Activated CD4-positive, alpha-beta T cell treated with anti-CD3 and anti-CD28 coated beads for 36 hours (primary cell): ENCODE measurements at regions not wholly inside any gene's neighbourhood (a gene's known extent, or its start where the extent isn't known, plus 50 kb on each side); places are given as distances from the start of the nearest gene placed in this dataset.
"Not testable (repeated sequence)": the region's sequence is repeated elsewhere in the genome, so short reads cannot be mapped to it uniquely, and the experiment has no call there.

ENCODE experiments used
- ATAC-seq: fragments of 200-7000 bp; cut with Tn5 transposase; one replicate; pipeline ENCODE4 v1.10.0; 2021; ENCODE audit warnings: mild to moderate bottlenecking, moderate library complexity
- CTCF ChIA-PET: fragments of 350-600 bp; sonication (Branson Sonifier 250); formaldehyde crosslinking; loops from one replicate; lab custom pipeline; 2021; ENCODE audit warnings: antibody characterized with exemption; lab: Charles Lee
- POLR2A ChIA-PET: fragments of 350-600 bp; sonication (Branson Sonifier 250); formaldehyde crosslinking; loops from one replicate; lab custom pipeline; 2021; ENCODE audit warnings: antibody characterized with exemption, inconsistent platforms; lab: Charles Lee
- DNase-seq: peaks from one replicate; pipeline ENCODE4 v3.0.0-alpha.2; 2020
- H3K27ac Mint-ChIP-seq: one replicate; pipeline ENCODE4 v1.8.0; 2021; ENCODE audit warnings: mixed read lengths
- H3K27me3 Mint-ChIP-seq: one replicate; pipeline ENCODE4 v1.8.0; 2021; ENCODE audit warnings: mixed read lengths
- H3K36me3 Mint-ChIP-seq: one replicate; pipeline ENCODE4 v1.8.0; 2021; ENCODE audit warnings: low read depth, mixed read lengths
- H3K4me1 Mint-ChIP-seq: one replicate; pipeline ENCODE4 v1.8.0; 2021; ENCODE audit warnings: mixed read lengths
- H3K4me3 Mint-ChIP-seq: one replicate; pipeline ENCODE4 v1.8.0; 2021; ENCODE audit warnings: mild to moderate bottlenecking, moderate library complexity, mixed read lengths
- H3K9me3 Mint-ChIP-seq: one replicate; pipeline ENCODE4 v1.8.0; 2021; ENCODE audit warnings: low read depth, mixed read lengths
- intact Hi-C, 2 experiments: fragments of 100-400 bp; cut with DNase I in 1 of 2; cut with micrococcal nuclease in 1 of 2; formaldehyde crosslinking; loops; one replicate each; pipeline versions ENCODE4 v1.14.2 to v1.15.1; 2022 to 2024; cut with DNase I, micrococcal nuclease

DNA sequence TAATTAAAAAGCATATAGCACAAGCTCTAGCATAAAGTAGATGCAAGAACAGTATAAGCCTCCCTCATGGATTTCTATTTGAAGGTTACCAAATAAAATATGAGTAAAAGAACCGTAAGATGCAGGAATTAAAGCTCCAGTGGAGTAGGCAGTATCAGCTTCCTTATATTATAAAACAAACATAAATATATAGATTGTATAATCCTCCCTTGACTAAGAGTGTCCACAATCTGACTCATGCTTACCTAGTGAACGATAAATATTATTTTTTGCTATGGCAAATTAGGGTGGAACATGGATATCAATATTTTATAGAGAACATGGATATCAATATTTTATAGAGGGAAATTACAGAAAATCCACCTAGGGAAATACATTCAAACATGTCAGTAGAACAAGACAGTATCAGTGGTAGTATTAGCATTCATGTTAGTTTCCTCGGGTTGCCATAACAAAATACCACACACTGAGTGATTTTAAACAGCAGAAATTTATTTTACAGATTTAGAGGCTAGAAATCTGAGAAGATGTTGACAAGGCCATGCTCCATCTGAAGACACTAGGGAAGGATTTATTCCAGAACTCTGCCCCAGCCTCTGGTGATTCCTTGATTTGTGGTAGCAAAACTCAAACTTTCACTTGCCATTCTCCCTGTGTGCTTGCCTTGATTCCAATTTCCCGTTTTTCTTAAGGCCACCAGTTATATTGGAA is 1521.3 kb downstream of the SI start:
- no peak for ATAC-seq
- ChIA-PET CTCF (no interaction called here), POLR2A (no interaction called here)
- Mint-ChIP-seq H3K36me3 (no peaks in the 10 kb centered on the region), H3K27me3 (no peaks in the 10 kb centered on the region), H3K9me3 (peaks cover 4% of the 10 kb centered on the region), H3K27ac (no peak overlapping the region), H3K4me1 (no peaks in the 10 kb centered on the region), H3K4me3 (no peak overlapping the region)
- no peak for DNase-seq
- intact Hi-C loops = no loop called here

DNA sequence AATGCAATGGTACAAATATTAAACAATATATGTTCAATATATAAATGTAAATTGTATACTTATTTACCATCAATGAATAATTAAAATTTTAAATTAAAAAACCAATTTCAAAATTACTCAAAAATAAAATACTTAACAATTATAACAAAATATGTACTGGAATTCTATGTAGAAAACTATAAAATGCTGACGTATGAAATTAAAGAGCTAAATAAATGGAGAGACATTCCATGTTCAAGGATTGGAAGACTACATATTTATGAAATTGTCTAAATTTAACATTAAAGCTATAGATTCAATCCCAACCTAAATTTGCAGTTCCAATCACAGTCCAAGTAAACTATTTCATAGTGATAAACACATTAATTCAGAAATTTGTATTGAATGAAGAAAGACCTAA is 1522.4 kb downstream of the SI start:
- CTCF ChIA-PET = no interaction called here

DNA sequence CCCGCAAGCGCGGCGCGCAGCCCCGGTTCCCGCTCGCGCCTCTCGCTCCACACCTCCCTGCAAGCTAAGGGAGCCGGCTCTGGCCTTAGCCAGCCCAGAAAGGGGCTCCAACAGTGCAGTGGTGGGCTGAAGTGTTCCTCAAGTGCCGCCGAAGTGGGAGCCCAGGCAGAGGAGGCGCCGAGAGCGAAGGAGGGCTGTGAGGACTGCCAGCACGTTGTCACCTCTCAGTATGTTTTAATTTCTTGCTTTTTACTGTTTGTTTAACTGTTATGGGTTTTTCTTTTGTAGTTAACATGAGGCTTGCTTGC is 1525.7 kb downstream of the SI start:
- POLR2A ChIA-PET = no interaction called here
- Mint-ChIP-seq H3K36me3 (no peaks in the 10 kb centered on the region), H3K27ac (no peak overlapping the region), H3K4me3 (no peak overlapping the region), H3K27me3 (no peaks in the 10 kb centered on the region), H3K9me3 (peaks cover 7% of the 10 kb centered on the region), H3K4me1 (no peaks in the 10 kb centered on the region)
- DNase-seq (no peak), ATAC-seq (no peak)
- CTCF ChIA-PET = no interaction called here
- intact Hi-C loops = no loop called here

More for the DNA sequence above, 1522.4 kb downstream of the SI start:
- H3K4me3 Mint-ChIP-seq = no peak overlapping the region
- H3K9me3 Mint-ChIP-seq = peaks cover 5% of the 10 kb centered on the region
- no peaks in the 10 kb centered on the region for H3K36me3 Mint-ChIP-seq
- no peak for DNase-seq
- H3K27ac Mint-ChIP-seq = no peak overlapping the region
- intact Hi-C loops = no loop called here
- no peaks in the 10 kb centered on the region for H3K4me1 Mint-ChIP-seq
- POLR2A ChIA-PET = no interaction called here
- ATAC-seq = no peak
- H3K27me3 Mint-ChIP-seq = no peaks in the 10 kb centered on the region

DNA sequence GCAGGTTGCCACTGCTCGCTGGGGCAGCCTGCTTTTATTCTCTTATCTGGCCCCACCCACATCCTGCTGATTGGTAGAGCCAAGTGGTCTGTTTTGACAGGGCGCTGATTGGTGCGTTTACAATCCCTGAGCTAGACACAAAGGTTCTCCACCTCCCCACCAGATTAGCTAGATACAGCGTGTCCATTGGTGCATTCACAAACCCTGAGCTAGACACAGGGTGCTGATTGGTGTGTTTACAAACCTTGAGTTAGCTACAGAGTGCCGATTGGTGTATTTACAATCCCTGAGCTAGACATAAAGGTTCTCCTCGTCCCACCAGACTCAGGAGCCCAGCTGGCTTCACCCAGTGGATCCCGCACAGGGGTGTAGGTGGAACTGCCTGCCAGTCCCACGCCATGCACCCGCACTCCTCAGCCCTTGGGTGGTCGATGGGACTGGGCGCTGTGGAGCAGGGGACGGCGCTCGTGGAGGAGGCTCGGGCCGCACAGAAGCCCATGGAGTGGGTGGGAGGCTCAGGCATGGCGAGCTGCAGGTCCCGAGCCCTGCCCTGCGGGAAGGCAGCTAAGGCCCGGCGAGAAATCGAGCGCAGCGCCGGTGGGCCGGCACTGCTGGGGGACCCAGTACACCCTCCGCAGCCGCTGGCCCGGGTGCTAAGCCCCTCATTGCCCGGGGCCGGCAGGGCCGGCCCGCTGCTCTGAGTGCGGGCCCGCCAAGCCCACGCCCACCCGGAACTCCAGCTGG is 1526.2 kb downstream of the SI start:
- intact Hi-C loops, DNase-seq, H3K4me3 Mint-ChIP-seq, CTCF ChIA-PET, H3K9me3 Mint-ChIP-seq, H3K36me3 Mint-ChIP-seq, POLR2A ChIA-PET, H3K4me1 Mint-ChIP-seq, ATAC-seq, H3K27me3 Mint-ChIP-seq, H3K27ac Mint-ChIP-seq: not testable (repeated sequence)

GRCh38 chr3:163548015-163548414 is 1530.3 kb downstream of the SI start:
- no peak overlapping the region for H3K4me3 Mint-ChIP-seq
- no peaks in the 10 kb centered on the region for H3K36me3 Mint-ChIP-seq
- H3K4me1 Mint-ChIP-seq = no peaks in the 10 kb centered on the region
- ATAC-seq (no peak), DNase-seq (no peak)
- H3K9me3 Mint-ChIP-seq = peaks cover 8% of the 10 kb centered on the region
- H3K27ac Mint-ChIP-seq = no peak overlapping the region
- ChIA-PET POLR2A (no interaction called here), CTCF (no interaction called here)
- H3K27me3 Mint-ChIP-seq = no peaks in the 10 kb centered on the region
- intact Hi-C loops = no loop called here

DNA sequence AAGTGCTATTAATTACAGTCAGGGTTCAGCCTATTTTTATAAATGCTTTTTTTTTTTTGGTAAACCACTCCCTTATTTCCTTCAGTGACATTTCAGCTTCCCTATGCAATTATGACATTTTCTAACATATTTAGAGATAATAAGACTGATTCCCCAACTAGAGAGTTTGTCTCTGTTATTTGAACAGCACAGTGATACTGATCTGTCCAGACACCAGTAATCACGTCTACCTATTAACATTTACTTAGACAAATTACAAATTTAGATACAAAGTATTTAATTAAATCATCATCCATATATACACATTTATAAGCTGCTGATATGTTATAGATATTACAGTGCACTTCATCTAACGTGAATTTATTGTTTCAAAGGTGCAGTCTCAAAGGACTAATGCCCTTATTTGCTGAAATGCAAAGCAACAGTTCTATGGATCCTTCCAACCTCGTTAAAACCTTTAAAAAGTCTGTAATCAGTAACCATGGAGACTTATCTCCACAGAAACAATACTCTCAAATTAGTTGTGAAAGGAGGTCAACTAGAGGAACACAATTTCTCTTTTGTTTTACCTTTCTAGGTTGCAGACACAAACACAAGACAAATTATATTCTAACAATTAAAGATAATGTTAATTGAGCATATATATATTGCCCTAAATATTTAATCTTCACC is 1531.1 kb downstream of the SI start:
- Mint-ChIP-seq H3K9me3 (peaks cover 8% of the 10 kb centered on the region), H3K27me3 (no peaks in the 10 kb centered on the region), H3K4me3 (no peak overlapping the region), H3K4me1 (no peaks in the 10 kb centered on the region), H3K27ac (no peak overlapping the region), H3K36me3 (no peaks in the 10 kb centered on the region)
- intact Hi-C loops = no loop called here
- POLR2A ChIA-PET = no interaction called here
- DNase-seq (no peak), ATAC-seq (no peak)
- CTCF ChIA-PET = no interaction called here

- DNase-seq = no peak
Measured at GRCh38 chr3:163543662-163544061, 1534.6 kb downstream of the SI start.

DNA sequence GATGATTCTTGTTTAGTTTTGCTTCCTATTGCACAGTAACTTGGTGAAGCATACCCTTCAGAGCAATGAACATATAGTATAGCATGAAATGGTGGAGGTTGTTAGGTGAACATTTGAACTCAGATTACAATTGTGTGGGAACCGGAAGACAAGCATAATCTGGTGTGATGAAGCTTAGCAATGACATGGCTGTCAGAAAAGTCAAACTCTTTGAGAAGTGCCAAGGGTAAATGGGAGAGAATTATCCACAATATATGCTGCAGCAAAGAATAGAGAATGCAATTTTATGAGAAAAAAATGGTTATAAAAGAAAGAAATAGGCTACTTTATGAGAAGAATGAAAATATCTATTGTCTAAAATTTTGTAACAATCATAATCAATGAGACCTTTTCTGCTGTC is 1536.7 kb downstream of the SI start:
- DNase-seq = no peak
- no peak for ATAC-seq
- Mint-ChIP-seq H3K27ac (no peak overlapping the region), H3K36me3 (no peaks in the 10 kb centered on the region), H3K4me3 (no peak overlapping the region), H3K9me3 (peaks cover 4% of the 10 kb centered on the region), H3K4me1 (no peaks in the 10 kb centered on the region), H3K27me3 (no peaks in the 10 kb centered on the region)
- ChIA-PET POLR2A (no interaction called here), CTCF (no interaction called here)
- intact Hi-C loops = no loop called here

More at GRCh38 chr3:163543662-163544061, 1534.6 kb downstream of the SI start:
- Mint-ChIP-seq H3K9me3 (peaks cover 7% of the 10 kb centered on the region), H3K27me3 (no peaks in the 10 kb centered on the region), H3K4me1 (no peaks in the 10 kb centered on the region), H3K27ac (no peak overlapping the region), H3K36me3 (no peaks in the 10 kb centered on the region), H3K4me3 (no peak overlapping the region)
- no peak for ATAC-seq
- POLR2A ChIA-PET = no interaction called here
- intact Hi-C loops = no loop called here
- CTCF ChIA-PET = no interaction called here

GRCh38 chr3:163538387-163538786 is 1539.9 kb downstream of the SI start:
- intact Hi-C loops = no loop called here
- Mint-ChIP-seq H3K27ac (no peak overlapping the region), H3K4me1 (no peaks in the 10 kb centered on the region), H3K27me3 (no peaks in the 10 kb centered on the region), H3K36me3 (no peaks in the 10 kb centered on the region), H3K9me3 (peaks cover 3% of the 10 kb centered on the region), H3K4me3 (no peak overlapping the region)
- CTCF ChIA-PET = no interaction called here
- no peak for ATAC-seq
- DNase-seq = no peak
- POLR2A ChIA-PET = no interaction called here

DNA sequence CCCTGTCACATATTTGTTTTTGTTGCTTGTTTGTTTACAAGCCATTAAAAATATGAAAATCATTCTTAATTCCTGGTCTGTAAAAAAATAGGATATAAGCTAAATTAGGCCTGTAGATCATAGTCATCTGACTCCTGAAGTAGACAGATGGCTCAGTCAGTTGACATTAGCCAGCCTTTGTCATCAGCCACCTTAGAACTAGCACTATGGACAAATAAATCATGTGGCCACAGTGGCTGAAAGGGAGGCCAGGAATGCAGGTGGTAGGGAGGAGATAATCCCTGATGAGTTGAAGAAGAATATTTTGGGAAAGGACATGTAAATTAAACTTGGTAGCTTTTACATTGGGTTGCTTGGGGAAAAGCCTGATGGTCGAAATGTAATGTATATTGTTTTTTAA is 1544.9 kb downstream of the SI start:
- CTCF ChIA-PET = interaction anchor here (0.9 kb wide), 1 partner anchor 31 kb away, joined by 3 read pairs; no protein-coding TSS in a partner anchor
- H3K9me3 Mint-ChIP-seq = peaks cover 8% of the 10 kb centered on the region
- intact Hi-C loops = no loop called here
- ATAC-seq (no peak), DNase-seq (no peak)
- H3K27ac Mint-ChIP-seq = no peak overlapping the region
- POLR2A ChIA-PET = no interaction called here
- no peaks in the 10 kb centered on the region for H3K36me3 Mint-ChIP-seq
- H3K4me3 Mint-ChIP-seq = no peak overlapping the region
- no peaks in the 10 kb centered on the region for H3K4me1 Mint-ChIP-seq
- no peaks in the 10 kb centered on the region for H3K27me3 Mint-ChIP-seq

GRCh38 chr3:163523375-163523774 is 1554.9 kb downstream of the SI start:
- Mint-ChIP-seq H3K27me3 (no peaks in the 10 kb centered on the region), H3K36me3 (no peaks in the 10 kb centered on the region), H3K27ac (no peak overlapping the region), H3K4me3 (no peak overlapping the region), H3K4me1 (no peaks in the 10 kb centered on the region), H3K9me3 (no peaks in the 10 kb centered on the region)
- intact Hi-C loops = no loop called here
- no peak for DNase-seq
- CTCF ChIA-PET = no interaction called here
- ATAC-seq = no peak
- POLR2A ChIA-PET = no interaction called here

DNA sequence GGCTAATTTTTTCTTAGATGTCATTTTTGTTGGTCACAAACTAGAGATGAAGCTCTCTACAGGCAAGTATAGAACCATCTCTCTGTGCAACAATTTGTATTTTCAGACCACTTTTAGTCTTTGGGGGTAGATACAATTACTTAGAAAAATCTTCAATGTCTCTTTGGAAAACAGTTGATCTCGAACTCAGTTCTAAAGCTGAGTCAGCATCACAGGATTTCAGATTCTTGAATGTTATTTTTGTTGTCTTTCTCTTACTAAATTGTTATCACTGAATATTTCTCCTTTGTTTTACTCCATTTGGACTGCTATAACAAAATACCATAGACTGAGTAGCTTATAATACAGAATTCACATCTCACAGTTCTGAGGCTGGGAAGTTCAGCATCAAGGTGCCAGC is 1557.0 kb downstream of the SI start:
- Mint-ChIP-seq H3K9me3 (no peaks in the 10 kb centered on the region), H3K4me1 (no peaks in the 10 kb centered on the region), H3K4me3 (no peak overlapping the region), H3K27ac (no peak overlapping the region), H3K36me3 (no peaks in the 10 kb centered on the region), H3K27me3 (no peaks in the 10 kb centered on the region)
- POLR2A ChIA-PET = no interaction called here
- DNase-seq = no peak
- no peak for ATAC-seq
- intact Hi-C loops = no loop called here
- CTCF ChIA-PET = no interaction called here
